ENCODE measurements at regions not wholly inside any gene's neighbourhood (a gene's known extent, or its start where the extent isn't known, plus 50 kb on each side); places are given as distances from the start of the nearest gene placed in this dataset.

- no peak for DNase-seq (ENCODE audit: low read depth)
- no peak for TF ChIP-seq CTCF (IDR thresholded peaks at IDR 0.05; ENCODE audit: control insufficient read depth, insufficient read depth, low read depth, low read length, missing control alignments)
- no peak overlapping the region for H3K4me3 ChIP-seq (ENCODE audit: control insufficient read depth, low read depth, low read length)
These were observed 123.8 kb upstream of the CCDC179 start for GRCh38 chr11:22984045-22984444.

GRCh38 chr11:22989371-22989770 lies 129.1 kb upstream of the CCDC179 start:
- H3K4me3 ChIP-seq (ENCODE audit: control insufficient read depth, low read depth, low read length) = no peak overlapping the region
- no peak for TF ChIP-seq CTCF (IDR thresholded peaks at IDR 0.05; ENCODE audit: control insufficient read depth, insufficient read depth, low read depth, low read length, missing control alignments)
- DNase-seq (ENCODE audit: low read depth) = no peak

- no peak for TF ChIP-seq CTCF (IDR thresholded peaks at IDR 0.05; ENCODE audit: control insufficient read depth, insufficient read depth, low read depth, low read length, missing control alignments)
- no peak overlapping the region for H3K4me3 ChIP-seq (ENCODE audit: control insufficient read depth, low read depth, low read length)
- no peak for DNase-seq (ENCODE audit: low read depth)
These were observed 130.9 kb upstream of the CCDC179 start for GRCh38 chr11:22991196-22991595.

GRCh38 chr11:23006730-23007129 lies 146.5 kb upstream of the CCDC179 start:
- DNase-seq (ENCODE audit: low read depth) = no peak
- no peak overlapping the region for H3K4me3 ChIP-seq (ENCODE audit: control insufficient read depth, low read depth, low read length)
- no peak for TF ChIP-seq CTCF (IDR thresholded peaks at IDR 0.05; ENCODE audit: control insufficient read depth, insufficient read depth, low read depth, low read length, missing control alignments)

- no peak overlapping the region for H3K4me3 ChIP-seq (ENCODE audit: control insufficient read depth, low read depth, low read length)
- TF ChIP-seq CTCF (IDR thresholded peaks at IDR 0.05; ENCODE audit: control insufficient read depth, insufficient read depth, low read depth, low read length, missing control alignments) = no peak
- DNase-seq (ENCODE audit: low read depth) = no peak
These were observed 150.6 kb upstream of the CCDC179 start for GRCh38 chr11:23010790-23011335.

GRCh38 chr11:23012930-23013329 lies 152.7 kb upstream of the CCDC179 start:
- no peak overlapping the region for H3K4me3 ChIP-seq (ENCODE audit: control insufficient read depth, low read depth, low read length)
- no peak for DNase-seq (ENCODE audit: low read depth)
- TF ChIP-seq CTCF (IDR thresholded peaks at IDR 0.05; ENCODE audit: control insufficient read depth, insufficient read depth, low read depth, low read length, missing control alignments) = no peak

GRCh38 chr11:23013509-23013908 lies 153.2 kb upstream of the CCDC179 start:
- TF ChIP-seq CTCF (IDR thresholded peaks at IDR 0.05; ENCODE audit: control insufficient read depth, insufficient read depth, low read depth, low read length, missing control alignments) = no peak

More at GRCh38 chr11:23013509-23013908, 153.2 kb upstream of the CCDC179 start:
- H3K4me3 ChIP-seq (ENCODE audit: control insufficient read depth, low read depth, low read length) = no peak overlapping the region
- DNase-seq (ENCODE audit: low read depth) = no peak

All from AG09309 (cell line).